Sigmoid colon (tissue), 6 donors: ENCODE measurements at regions not wholly inside any gene's neighbourhood (a gene's known extent, or its start where the extent isn't known, plus 50 kb on each side); places are given as distances from the start of the nearest gene placed in this dataset.

Source experiments
- DNase-seq: peaks from one replicate; pipeline ENCODE4 v3.0.0-alpha.2; 2019
- H3K27ac ChIP-seq, 4 donors: fragments of 200-600 bp; sonication (generic); one replicate each; pipeline ENCODE4 v1.5.1; 2016 to 2019; ENCODE audit warnings: mild to moderate bottlenecking in 1 of 4
- H3K27me3 ChIP-seq, 3 donors: fragments of 200-600 bp; sonication (generic); one replicate each; pipeline ENCODE4 v1.5.1; 2019; ENCODE audit warnings: mild to moderate bottlenecking in 1 of 3
- H3K36me3 ChIP-seq, 4 donors: fragments of 200-600 bp; sonication (generic); one replicate each; pipeline ENCODE4 v1.5.1; 2016 to 2019
- H3K4me1 ChIP-seq, 4 donors: fragments of 200-600 bp; sonication (generic); one replicate each; pipeline ENCODE4 v1.5.1; 2017 to 2019
- H3K4me3 ChIP-seq, 4 donors: fragments of 200-600 bp; sonication (generic); one replicate each; pipeline ENCODE4 v1.5.1; 2017 to 2019; ENCODE audit warnings: mild to moderate bottlenecking in 2 of 4, moderate library complexity in 1 of 4
- H3K9me3 ChIP-seq, 4 donors: fragments of 200-600 bp in 3 of 4; sonication (generic) in 3 of 4; one replicate each; pipeline versions ENCODE4 v1.5.1 to v1.6.1; 2013 to 2019
- EP300 ChIP-seq, 4 donors: sonication (generic); formaldehyde crosslinking; IDR thresholded peaks; one replicate each; pipeline ENCODE4 v1.6.1; 2017; ENCODE audit warnings: antibody characterized with exemption in 4 of 4
- POLR2A ChIP-seq, 2 donors: fragments of 450-650 bp; IDR thresholded peaks; one replicate each; pipeline ENCODE4 v1.6.1; 2016; ENCODE audit warnings: antibody characterized with exemption in 2 of 2, mild to moderate bottlenecking in 2 of 2, moderate library complexity in 2 of 2
- POLR2AphosphoS5 ChIP-seq, 4 donors: sonication (generic); formaldehyde crosslinking; IDR thresholded peaks; one replicate each; pipeline ENCODE4 v1.6.1; 2017; ENCODE audit warnings: antibody characterized with exemption in 4 of 4
- WGBS, 2 donors: extraction: QIAGEN DNeasy Blood & Tissue Kit; methylation state at CpG; one replicate each; pipeline ENCODE4 v1.1.7; 2013; 5-methylcytosine and 5-hydroxymethylcytosine counted together
- intact Hi-C: fragments of 100-400 bp; cut with DNase I; formaldehyde crosslinking; loops from one replicate; pipeline ENCODE4 v1.15.1; 2023
- TF ChIP-seq, protein P1 (sequence below), 4 experiments: fragments of 450-650 bp in 3 of 4; fragments of 200-600 bp in 1 of 4; IDR thresholded peaks; one replicate each; pipeline ENCODE4 v1.5.1; 2016 to 2019; ENCODE audit warnings: antibody characterized with exemption in 4 of 4, mild to moderate bottlenecking in 3 of 4, moderate library complexity in 2 of 4
- donor health status: healthy with polysubstance abuse.
- donor health status: healthy.

DNA sequence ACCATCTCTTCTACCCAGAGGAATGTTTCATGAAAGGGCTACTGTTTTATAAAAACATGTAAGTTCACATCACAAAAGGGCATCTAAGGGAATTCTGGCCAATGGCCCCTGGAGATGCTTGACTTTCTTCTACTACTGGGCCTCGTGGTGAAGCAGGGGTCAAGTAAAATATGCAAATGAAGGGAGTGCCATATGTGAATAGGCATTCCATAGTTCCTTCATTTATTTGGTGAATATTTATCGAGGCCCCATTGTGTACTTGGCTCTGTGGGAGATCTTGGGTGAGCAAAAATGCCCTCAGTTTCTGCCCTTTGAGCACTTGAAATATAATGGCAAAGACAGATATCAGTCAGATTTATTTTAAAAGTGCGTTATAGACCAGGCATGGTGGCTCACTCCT is 101.3 kb upstream of the CACNA2D3 start:
- no peak for TF ChIP-seq EP300 (IDR thresholded peaks at IDR 0.05)
- TF ChIP-seq, protein P1, sequence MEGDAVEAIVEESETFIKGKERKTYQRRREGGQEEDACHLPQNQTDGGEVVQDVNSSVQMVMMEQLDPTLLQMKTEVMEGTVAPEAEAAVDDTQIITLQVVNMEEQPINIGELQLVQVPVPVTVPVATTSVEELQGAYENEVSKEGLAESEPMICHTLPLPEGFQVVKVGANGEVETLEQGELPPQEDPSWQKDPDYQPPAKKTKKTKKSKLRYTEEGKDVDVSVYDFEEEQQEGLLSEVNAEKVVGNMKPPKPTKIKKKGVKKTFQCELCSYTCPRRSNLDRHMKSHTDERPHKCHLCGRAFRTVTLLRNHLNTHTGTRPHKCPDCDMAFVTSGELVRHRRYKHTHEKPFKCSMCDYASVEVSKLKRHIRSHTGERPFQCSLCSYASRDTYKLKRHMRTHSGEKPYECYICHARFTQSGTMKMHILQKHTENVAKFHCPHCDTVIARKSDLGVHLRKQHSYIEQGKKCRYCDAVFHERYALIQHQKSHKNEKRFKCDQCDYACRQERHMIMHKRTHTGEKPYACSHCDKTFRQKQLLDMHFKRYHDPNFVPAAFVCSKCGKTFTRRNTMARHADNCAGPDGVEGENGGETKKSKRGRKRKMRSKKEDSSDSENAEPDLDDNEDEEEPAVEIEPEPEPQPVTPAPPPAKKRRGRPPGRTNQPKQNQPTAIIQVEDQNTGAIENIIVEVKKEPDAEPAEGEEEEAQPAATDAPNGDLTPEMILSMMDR (IDR thresholded peaks at IDR 0.05) = no peak
- no peak for TF ChIP-seq POLR2AphosphoS5 (IDR thresholded peaks at IDR 0.05)
- TF ChIP-seq POLR2A (IDR thresholded peaks at IDR 0.05) = no peak
- intact Hi-C loops = no loop called here
- H3K27ac ChIP-seq = no peak overlapping the region
- H3K4me3 ChIP-seq = no peak overlapping the region
- H3K9me3 ChIP-seq = peaks cover 0 to 7% (median 3%) of the 10 kb centered on the region in 4 donors
- no peaks in the 10 kb centered on the region for H3K4me1 ChIP-seq
- WGBS, 2 donors = 80 to 81% methylated on average over 3 of the region's 3 CpGs
- H3K36me3 ChIP-seq = no peaks in the 10 kb centered on the region
- DNase-seq = no peak
- H3K27me3 ChIP-seq = no peaks in the 10 kb centered on the region

DNA sequence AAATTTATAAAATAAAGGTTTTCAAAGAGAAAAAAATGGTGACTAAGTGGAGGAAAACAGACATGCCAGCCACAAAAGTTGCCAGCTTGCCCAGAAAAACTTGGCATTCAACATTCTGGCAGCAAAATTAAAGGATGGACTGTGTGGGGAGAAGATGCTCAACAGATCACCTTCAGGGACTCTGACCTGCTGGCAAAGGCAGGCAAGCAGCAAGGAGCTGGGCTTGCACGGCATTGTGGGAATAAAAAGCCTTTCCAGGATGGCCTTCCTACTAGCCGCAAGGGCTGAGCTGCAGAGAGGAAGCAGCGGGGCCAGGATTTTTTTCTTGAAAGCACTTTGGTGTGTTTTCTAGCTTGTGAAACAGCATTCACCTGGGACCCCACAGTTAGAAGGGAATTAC is 101.9 kb upstream of the CACNA2D3 start:
- H3K36me3 ChIP-seq = no peaks in the 10 kb centered on the region
- no peak overlapping the region for H3K4me3 ChIP-seq
- no peak for DNase-seq
- H3K27ac ChIP-seq = no peak overlapping the region
- peaks cover 0 to 7% (median 3%) of the 10 kb centered on the region in 4 donors for H3K9me3 ChIP-seq
- intact Hi-C loops = no loop called here
- WGBS, 2 donors = 90 to 92% methylated on average over 3 of the region's 3 CpGs
- TF ChIP-seq, protein P1 (IDR thresholded peaks at IDR 0.05) = no peak
- TF ChIP-seq POLR2AphosphoS5 (IDR thresholded peaks at IDR 0.05) (no peak), POLR2A (IDR thresholded peaks at IDR 0.05) (no peak), EP300 (IDR thresholded peaks at IDR 0.05) (no peak)
- no peaks in the 10 kb centered on the region for H3K27me3 ChIP-seq
- H3K4me1 ChIP-seq = no peaks in the 10 kb centered on the region

DNA sequence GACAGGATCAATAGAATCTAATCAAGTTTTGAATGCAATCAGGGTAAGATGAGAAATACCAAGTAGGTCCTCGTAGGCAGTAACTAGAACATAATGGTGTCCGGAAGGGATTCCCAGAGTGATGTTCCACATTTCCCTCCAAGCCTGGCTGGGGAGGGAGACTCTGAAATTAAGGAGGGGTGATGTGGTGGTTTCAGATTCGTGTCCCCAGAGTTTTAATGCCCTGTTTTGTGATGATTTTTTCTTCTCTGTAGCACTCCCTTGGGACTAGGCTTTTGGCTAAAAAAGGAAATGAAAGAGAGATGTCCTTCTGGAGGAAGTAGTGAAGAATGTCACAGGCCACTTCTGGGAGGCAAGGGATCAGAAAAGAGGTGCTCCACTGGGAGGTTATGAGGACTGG is 108.3 kb upstream of the CACNA2D3 start:
- WGBS, 2 donors = 57 to 70% methylated on average over 3 of the region's 3 CpGs
- Histone ChIP-seq H3K36me3 (no peaks in the 10 kb centered on the region), H3K9me3 (peaks cover 0 to 7% (median 3%) of the 10 kb centered on the region in 4 donors), H3K4me3 (no peak overlapping the region), H3K27ac (no peak overlapping the region), H3K4me1 (no peaks in the 10 kb centered on the region), H3K27me3 (no peaks in the 10 kb centered on the region)
- intact Hi-C loops = no loop called here
- DNase-seq = no peak
- TF ChIP-seq POLR2AphosphoS5 (IDR thresholded peaks at IDR 0.05) (no peak), POLR2A (IDR thresholded peaks at IDR 0.05) (no peak), EP300 (IDR thresholded peaks at IDR 0.05) (no peak)
- TF ChIP-seq, protein P1 (IDR thresholded peaks at IDR 0.05) = no peak

DNA sequence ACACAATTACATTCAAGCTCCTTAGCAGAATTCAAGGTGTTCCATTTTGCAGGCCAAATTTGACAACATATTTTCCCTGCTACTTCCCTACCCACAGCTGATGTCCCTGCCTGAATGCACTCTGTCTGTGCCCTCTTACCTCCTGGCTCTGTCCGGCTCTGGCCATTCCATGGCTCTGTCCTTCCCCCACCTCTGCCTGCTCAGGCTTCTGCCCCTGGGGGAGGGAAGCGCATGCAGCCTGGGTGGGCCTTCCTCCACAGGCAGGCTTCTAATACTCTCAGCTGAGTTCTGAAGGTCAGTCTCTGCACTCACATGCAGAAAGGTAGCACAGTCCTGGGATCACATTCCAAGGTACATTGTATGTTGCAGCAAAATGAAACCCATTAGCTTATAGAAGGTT is 113.6 kb upstream of the CACNA2D3 start:
- no peak for DNase-seq
- H3K36me3 ChIP-seq = no peaks in the 10 kb centered on the region
- no peak overlapping the region for H3K27ac ChIP-seq
- H3K27me3 ChIP-seq = no peaks in the 10 kb centered on the region
- intact Hi-C loops = no loop called here
- TF ChIP-seq, protein P1 (IDR thresholded peaks at IDR 0.05) = no peak
- TF ChIP-seq POLR2A (IDR thresholded peaks at IDR 0.05) = no peak
- TF ChIP-seq EP300 (IDR thresholded peaks at IDR 0.05) = no peak
- no peak for TF ChIP-seq POLR2AphosphoS5 (IDR thresholded peaks at IDR 0.05)
- 80 to 92% methylated on average over 2 of the region's 2 CpGs for WGBS, 2 donors
- H3K4me1 ChIP-seq = peaks cover 0 to 14% (median 6%) of the 10 kb centered on the region in 4 donors
- H3K4me3 ChIP-seq = no peak overlapping the region
- H3K9me3 ChIP-seq = no peaks in the 10 kb centered on the region

DNA sequence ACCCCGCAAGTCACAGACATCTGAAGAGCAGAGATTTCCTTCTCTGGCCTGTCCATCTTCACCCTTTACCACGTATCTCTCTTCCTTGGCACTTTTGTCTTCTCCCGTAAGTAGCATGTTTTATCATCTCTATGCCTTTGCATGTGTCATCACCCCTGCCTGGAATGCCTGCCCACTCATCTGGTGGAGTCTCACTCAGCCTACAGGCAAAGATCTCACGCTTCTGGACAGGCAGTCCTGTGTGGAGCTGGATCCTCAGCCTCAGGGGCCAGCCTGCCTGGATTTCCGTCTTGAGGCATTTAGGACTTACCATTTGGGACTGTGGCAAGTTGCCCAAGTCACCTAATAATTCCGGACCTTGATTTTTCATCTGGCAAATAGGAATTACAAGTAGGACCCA is 114.3 kb upstream of the CACNA2D3 start:
- no peaks in the 10 kb centered on the region for H3K36me3 ChIP-seq
- H3K4me1 ChIP-seq = peaks cover 0 to 14% (median 6%) of the 10 kb centered on the region in 4 donors
- H3K27ac ChIP-seq = no peak overlapping the region
- DNase-seq = no peak
- 86 to 89% methylated on average over 6 of the region's 6 CpGs for WGBS, 2 donors
- H3K9me3 ChIP-seq = no peaks in the 10 kb centered on the region
- H3K27me3 ChIP-seq = no peaks in the 10 kb centered on the region
- intact Hi-C loops = no loop called here
- TF ChIP-seq EP300 (IDR thresholded peaks at IDR 0.05) = no peak
- TF ChIP-seq POLR2A (IDR thresholded peaks at IDR 0.05) = no peak
- TF ChIP-seq, protein P1 (IDR thresholded peaks at IDR 0.05) = no peak
- TF ChIP-seq POLR2AphosphoS5 (IDR thresholded peaks at IDR 0.05) = no peak
- no peak overlapping the region for H3K4me3 ChIP-seq
